ENCODE measurements at regions not wholly inside any gene's neighbourhood (a gene's known extent, or its start where the extent isn't known, plus 50 kb on each side); places are given as distances from the start of the nearest gene placed in this dataset.

DNA sequence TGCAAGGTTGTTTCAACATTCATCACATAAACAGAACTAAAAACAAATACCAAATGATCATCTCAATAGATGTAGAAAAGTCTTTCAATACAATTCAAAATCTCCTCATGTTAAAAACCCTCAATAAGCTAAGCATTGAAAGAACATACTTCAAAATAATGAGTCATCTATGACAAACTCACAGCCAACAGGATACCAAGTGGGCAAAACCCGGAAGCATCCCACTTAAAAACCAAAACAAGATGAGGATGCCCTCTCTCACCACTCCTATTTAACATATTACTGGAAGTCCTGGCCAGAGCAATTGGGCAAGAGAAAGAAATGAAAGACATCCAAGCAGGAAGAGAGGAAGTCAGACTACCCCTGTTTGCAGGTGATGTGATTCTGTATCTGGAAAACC is 992.2 kb upstream of the PIK3C3 start:
- peak; percentile 57 for DNase-seq (ENCODE audit: low spot score)

DNA sequence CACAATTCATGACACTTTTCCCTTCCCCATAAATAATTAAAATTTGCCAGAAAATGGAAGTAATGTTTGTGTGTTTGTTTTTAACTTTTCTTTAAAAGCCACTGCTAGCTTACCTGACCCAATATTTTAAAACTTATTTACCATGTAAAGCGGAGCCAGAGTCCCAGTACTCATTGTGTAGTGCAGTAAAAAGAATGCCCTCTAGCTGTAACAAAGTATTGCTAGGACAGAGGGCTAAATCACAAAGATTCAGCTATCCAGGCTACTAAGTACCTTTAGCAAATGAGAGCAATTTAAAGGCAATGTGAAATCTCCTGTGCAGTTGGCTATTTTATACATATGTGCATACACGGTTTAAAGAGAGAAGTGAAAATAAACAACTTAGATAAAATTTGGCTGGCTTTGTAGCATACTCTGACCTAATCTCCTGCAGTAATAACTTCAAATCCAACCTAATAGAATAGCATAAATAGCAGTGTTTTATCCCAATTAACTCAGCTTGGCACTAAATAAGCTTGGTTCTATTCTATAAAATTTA is 997.4 kb upstream of the PIK3C3 start:
- no peak for DNase-seq (ENCODE audit: low spot score)

DNA sequence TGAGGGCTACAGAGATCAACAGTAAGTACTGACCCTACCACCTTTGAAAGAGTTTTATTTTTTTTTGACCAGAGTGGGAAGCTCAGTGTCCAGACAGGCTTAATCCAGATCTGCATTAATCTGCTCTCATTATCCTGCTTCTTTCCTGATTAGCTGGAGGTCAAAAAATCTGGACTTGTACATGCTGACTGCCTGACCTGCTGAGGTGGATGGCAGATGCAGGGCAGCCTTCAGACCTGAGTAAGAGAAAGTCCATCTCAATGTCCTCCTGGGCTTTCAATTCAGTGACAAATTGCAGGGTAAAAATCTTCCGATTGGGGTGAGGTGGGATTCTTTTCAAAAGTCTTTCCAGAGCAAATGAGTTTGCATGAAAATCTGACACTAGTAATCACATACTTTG is 998.8 kb upstream of the PIK3C3 start:
- DNase-seq (ENCODE audit: low spot score), result no peak

DNA sequence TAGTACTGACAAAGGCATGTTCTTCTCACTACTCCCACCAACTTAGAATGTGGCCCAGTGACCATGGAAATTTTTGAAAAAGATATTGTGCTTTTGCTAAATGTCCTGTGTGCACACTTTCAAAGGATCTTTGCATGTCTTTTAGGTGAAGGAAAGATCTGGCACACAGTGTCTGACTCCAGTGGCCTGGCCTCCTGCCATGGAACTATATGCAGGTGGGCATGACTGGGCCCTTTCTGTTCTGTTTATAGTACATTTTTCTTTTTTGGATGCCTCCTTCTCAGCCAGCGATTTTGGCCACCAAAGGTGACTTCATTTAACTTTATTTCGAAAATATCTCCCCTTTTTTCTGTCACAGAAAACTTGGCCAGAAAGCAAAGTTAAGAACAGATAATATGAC is 999.7 kb upstream of the PIK3C3 start:
- DNase-seq (ENCODE audit: low spot score), result no peak

DNA sequence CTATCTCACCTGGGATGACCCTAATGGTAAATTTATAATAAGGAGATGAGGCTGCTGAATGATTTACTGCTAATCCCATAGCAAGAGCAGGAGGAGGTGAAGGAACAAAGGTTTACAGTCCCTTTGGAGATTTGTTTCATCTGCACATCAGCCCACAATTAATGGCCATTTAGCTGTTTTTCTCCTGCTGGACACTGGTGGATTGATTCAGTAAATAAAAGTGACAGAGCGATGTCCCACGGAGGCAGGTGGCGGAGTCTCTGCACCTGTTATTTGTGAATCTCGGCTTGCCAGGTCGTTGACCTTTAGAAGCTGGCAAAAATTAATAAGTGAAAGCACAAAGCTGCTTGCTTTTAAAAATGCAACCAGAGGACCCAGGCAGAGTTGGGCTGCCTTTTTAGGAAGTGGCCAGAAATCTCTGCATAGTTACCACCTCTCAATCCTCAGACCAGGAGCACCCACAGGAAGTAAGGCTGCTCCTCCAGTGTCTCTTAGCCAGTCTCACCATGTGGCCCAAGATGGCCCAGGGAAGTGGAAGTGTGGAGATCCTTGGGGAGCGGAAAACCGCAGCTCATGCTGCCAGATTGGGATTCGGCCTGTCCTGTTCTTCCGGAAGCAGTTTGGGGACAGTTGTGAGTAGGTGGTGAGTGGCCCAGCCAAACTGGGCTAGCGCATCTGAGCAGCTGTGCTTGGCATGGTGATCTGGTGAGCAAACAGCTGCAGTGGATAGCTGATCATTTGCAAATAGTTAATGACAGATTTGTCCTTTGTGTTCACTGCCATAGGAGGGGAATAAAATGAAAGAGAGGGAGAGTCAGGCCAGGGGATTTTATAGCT is 1005.7 kb upstream of the PIK3C3 start:
- peak; percentile 70 for DNase-seq (ENCODE audit: low spot score)

DNA sequence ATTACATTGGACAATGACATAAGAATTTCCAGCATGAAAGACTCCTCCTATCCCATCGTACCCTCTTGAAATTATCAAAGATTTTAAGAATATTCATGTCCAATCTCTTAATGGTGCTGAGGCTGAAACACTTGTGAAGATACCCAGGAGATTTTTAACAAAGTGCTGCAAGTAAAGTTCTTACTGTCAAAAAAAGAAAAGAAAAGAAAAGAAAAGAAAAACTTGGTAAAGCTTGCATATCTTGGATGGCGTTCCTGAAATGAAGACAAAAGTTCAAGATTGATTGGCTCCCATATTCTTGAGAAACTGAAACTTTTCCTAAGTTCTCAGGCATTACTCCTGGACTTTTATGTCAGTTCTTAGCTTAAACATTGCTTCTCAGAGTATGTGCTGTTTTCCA is 1010.5 kb upstream of the PIK3C3 start:
- DNase-seq (ENCODE audit: low spot score), result peak; percentile 28

DNA sequence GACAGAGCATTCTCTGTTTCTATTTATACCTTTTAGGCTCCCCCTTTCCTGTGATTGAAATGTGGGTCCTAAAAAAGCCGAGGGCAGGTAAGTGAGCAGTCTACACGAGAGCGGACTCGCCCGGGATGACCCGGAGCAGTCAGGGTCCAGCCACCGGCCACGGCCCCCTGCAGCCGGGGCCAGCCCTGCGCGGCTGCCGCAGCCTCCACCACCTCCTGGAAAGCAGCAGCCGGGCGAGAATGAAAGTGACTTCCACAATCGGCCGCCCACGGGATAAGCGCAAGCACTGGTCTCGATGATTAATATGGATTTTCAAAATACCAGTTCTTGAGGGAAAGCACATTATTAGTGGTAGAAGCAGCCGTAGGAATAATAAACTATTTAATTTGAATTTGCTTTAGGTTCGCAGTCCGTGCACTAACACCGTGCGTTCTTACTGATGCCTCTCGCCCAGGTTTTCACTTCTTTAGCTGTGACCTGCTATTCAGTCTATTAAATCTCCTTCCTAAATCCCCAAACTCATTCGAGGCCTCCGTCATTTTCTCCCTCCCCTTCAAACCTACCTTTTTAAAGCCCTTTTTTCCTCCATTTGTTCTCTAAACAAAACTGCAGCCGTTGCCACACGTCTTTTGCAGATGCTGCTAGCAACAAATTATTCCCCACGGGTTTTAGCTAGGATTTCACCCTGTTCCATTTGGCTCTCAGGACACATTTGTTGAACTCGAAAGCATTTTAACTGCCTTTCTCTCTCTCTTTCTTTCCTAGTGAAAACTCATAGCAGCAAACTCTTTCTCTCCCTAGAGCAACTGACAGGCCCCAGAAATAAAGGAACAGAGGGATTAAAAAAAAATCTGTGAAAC is 1015.1 kb upstream of the PIK3C3 start:
- DNase-seq (ENCODE audit: low spot score), result peak; percentile 41

DNA sequence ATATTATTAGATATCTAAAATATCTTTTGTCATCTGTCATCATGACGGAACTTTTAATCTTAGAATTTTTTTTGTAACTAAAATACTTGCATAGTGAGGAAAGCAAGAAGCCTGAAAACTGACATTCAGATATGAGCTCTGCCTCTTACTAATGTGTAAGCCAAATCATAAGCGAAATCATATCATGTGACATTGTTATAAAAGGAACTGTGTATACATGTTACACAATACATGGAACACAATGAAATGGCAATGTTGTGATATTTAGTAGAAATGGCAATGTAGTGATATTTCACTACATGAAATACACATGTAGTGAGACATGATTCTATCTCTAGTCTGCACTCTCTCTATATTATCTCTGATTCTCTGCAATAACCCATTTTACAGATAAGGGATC is 1016.4 kb upstream of the PIK3C3 start:
- DNase-seq (ENCODE audit: low spot score), result no peak

DNA sequence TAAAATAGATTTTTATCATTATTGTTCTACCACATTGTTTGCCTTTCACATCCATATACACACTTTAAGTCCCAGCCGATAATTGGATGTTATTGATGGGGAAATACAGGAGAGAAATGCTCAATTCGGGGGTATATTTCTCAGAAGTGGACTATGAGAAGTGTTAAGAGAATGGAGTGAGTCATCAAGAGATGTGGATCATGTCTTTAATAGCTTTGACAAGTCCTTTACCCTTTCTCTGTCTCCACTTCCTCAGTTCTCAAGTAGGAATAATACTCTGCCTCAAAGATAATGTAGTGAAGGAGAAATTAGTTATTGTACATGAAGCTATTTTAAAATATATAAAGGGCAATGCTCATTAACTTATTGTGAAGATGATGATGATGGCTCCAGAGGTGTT is 1017.6 kb upstream of the PIK3C3 start:
- DNase-seq (ENCODE audit: low spot score), result peak; percentile 52

DNA sequence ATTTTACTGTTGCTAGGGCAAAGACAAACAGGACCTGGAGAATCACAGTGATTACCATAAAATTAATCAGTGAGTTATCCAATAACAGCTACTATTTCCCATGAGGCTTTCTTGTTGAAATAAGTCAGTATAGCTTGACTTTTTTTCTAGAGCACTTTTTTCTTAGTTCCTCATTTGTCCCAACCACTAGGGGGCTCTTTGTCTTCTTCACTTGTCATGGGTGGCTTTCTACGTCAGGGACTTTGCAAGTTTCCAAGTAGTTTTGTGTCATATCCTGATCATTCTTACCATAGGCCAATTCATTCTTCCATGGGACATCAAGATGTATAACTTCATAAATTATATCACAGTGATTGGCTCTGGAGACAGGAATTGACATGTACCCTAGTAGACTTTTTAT is 1019.6 kb upstream of the PIK3C3 start:
- peak; percentile 44 for DNase-seq (ENCODE audit: low spot score)

DNA sequence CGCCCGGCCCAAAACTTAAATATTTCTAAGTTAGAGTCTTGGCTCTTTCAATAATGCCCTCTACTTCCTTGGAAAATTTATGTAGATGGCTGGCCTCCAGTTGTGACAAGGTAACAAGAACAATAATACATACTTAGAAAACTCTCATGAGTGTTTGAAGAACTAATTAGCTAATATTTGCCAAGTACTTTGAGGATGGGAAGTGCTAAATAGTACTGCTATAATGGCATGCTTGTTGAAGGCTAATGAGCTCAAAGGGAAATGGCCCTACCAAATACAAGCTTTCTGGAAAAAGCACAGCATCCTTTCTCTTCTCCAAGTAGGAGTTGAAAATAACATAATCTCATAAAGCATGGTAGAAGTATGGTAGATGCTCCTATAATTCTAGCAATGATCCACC is 1022.2 kb upstream of the PIK3C3 start:
- no peak for DNase-seq (ENCODE audit: low spot score)

DNA sequence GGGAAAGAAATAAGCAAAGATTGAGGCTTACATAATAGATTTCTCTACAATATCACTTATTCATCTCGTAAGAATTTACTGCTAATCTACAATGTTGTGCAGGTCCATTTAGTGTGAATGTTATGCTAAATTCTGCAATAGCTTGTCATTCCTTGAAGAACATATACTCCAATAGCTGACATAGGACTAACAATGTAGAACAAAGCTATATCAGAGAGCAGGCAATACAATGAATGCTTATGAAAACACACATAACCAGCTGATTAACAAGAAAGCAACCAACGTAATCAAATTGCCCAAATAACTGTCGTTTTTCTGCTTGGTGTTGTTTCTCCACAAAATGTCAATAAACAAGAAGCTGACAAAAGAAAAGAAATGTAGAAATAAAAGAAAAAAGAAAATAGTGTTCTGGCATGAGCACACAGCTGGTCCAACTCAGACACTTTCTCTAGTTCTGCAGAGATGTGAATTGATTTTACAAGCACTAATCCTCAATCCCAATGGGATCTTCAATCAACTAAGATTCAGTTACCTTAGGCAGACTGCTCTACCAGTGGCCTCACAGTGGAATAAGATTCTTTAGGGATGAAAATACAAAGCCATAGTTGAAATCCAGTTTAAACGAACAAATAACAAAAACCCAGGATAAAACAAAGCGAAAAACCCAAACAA is 1024.7 kb upstream of the PIK3C3 start:
- no peak for DNase-seq (ENCODE audit: low spot score)

DNA sequence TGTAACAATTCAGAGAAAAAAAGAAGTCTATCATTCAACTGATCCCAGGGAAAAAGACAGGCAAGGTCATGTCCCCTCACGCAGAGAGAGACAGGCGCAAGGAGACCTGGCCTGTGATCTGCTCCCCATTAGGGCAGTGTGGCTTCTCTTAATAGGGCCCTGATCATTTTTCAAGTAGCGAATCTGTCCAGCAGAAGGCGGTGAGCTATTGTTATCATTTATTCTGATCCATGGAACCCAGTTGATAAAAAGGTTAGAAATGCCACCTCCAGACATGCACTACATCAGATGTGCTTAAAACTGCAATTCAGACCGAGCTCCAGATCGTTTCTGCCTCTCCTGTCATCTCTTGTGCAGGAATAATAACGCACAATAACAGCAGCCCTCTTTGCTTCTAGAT is 1025.6 kb upstream of the PIK3C3 start:
- DNase-seq (ENCODE audit: low spot score), result no peak

DNA sequence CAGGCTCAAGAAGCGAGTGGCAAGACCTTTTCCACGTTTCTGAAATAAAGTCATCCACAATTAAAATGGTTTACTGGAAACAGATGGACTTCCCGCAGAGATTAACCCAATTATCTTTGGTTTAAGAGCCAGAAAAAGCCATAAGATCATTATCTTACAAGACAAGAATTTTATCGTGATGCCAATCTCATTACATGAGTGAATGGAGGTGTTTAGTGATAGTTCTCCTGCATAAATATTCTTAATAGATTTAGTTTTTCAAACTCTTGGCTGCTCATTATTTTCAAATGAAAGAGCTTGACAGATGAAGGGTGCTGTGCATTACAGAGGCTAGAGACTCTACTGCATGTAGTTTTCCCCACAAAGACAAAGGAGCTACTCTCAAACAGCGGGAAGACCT is 1028.4 kb upstream of the PIK3C3 start:
- peak; percentile 86 for DNase-seq (ENCODE audit: low spot score)

DNA sequence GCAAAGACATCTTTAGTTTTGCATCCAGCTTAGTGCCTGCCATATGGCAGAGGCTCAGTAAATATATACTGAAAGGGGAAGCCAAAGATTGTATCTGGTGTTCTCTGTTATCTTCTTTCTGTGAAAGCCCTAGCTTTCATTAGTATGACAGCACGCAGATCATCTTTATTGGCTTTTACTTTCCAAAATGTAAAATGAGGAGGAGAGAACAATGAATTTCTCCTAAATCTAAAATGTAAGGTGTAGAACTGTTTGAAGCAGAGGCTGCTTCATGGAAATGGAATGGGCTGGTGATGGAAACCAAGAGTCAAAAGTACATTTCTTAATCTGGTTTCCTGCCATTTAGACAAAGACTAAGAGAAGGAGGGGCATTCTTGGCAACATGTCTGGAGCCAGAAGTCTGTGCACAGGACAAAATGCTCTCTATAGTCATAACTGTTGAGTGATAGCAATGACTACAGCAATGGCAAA is 1029.9 kb upstream of the PIK3C3 start:
- peak; percentile 39 for DNase-seq (ENCODE audit: low spot score)

DNA sequence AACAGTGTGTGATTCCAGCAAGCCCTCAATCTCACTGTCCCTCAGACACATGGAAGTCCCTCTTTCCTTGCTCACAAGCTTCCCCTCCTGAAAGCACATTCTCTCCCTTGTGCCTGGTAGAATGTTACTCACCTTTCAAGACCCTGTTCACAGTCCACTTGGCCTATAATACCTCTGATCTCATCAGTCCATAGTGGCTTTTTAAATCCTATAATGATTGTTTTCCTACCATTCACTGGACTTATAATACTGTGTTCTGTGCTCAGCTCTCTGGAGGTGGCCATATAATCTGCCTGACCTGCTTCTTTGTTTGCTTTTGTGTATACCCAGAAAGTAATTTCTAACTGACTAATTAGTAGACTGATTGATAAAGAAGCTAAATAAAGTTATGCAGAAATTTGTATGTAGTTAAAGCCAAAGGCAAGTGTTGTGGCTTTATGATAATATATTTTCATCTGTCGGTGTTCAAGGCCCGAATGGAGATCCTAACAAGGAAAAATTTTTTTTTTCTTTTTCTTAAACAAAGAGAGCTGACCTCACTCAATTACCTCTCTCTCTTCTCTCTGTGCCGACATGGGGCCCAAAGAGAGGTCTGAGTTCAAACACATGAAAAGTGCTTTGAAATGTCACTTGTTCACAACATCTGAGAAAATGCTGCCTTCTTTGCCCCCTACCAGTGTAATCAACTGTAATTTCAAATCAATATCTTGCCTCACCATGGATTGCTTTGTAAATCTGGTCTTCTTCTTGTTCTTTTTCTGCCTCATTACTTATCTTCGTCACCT is 1033.0 kb upstream of the PIK3C3 start:
- DNase-seq (ENCODE audit: low spot score), result no peak

DNA sequence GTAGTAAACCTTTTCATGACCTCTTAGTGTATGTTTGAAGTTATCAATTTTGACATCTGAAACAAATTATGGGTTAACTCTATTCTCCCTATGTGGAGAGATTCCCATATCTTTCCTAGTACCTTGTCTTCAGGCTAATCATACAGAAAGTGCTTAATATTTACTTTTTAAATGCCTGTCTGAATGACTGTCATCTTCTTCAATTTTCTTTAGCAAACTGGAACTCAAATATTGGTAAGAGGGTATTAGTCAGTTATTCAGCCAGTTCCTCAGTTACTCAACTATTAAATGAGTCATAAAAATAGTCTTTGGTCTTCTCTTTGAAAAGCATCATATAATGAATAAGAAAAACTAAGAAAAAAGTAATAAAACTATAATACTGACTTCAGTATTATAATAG is 1038.0 kb upstream of the PIK3C3 start:
- no peak for DNase-seq (ENCODE audit: low spot score)

DNA sequence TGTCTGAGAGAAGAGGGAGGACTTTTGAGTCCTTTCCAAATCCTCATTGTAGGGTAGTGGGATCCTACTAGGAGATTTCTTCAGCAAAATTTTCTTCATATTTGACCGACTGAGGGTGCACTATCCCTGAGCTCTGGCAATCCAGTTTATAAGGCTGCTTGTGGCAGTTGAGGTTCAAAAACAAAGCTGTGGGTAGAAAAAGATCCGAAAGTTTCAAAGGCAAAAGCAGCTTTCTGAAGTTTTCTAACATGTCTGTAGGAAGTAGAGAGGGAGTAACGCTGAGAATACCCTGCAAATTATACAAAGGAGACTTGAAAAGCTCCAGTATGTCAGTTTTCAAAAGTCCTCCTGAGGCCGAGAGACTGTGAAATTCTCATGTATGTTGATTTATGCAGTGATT is 1039.3 kb upstream of the PIK3C3 start:
- no peak for DNase-seq (ENCODE audit: low spot score)

DNA sequence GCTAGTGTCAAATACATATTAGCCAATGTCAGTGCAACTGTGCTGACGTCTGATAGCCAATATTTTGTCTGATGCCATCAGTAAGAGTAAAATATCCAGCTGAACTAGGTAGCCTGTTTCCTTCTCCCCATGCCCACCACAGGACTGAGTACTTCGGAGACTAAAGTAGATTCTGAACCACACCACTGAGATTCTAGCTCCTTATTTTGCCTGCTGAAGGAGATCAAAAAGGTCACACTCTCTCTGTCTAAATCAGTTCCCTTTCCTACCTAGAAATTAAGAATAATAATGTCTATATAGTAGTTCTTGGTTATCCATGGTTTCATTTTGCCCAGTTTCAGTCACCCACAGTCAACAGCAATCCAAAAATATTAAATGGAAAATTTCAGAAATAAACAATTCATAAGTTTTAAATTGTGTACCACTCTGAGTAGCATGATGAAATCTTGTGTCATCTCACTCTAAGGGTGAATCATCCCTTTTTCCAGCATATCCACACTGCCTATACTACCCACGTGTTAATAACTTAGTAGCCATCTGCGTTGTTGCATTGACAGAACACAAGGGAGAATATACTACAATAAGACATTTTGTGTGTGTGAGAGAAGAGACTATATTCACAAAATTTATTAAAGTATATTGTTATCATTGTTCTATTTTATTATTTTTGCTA is 1043.3 kb upstream of the PIK3C3 start:
- peak; percentile 55 for DNase-seq (ENCODE audit: low spot score)

DNA sequence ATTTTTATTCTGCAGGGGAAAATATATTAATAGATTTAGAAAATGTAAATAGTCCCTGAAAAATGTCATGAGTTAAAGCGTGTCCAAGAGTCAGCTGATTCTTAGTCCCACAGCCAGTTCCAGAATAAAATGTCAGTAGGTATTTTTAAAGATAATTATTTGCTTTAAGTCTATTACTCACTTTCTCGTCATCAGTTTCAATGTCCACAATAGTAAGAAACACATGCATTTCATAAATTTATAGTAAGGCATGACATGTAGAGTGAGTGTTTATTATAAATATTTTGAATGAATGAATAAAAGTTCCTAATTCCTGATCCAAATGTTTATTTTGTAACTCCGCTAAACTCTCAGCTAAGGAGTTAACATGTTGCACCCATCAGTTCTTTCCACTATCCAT is 1044.0 kb upstream of the PIK3C3 start:
- no peak for DNase-seq (ENCODE audit: low spot score)

DNA sequence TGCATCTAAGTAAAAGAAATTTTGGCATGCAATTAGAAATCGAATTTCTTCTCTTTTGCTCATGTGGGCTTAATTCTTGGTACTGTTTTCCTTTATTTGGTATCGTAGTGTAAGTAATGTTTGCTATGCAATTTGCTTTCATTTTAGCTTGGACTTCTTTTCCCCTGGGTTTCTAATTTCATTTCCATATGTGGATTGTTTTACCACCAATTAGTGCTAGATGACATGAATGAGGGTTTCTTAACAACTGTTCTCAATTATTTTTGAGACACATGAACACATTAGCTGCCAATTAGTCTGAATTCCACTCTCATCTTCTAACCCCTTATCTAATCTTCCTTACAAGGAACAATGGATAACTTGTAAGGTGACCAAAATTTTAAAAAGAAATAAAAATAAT is 1047.2 kb upstream of the PIK3C3 start:
- no peak for DNase-seq (ENCODE audit: low spot score)
